Right ventricle myocardium inferior (tissue), 1 donor: ENCODE measurements at regions not wholly inside any gene's neighbourhood (a gene's known extent, or its start where the extent isn't known, plus 50 kb on each side); places are given as distances from the start of the nearest gene placed in this dataset.

Experiments
- ATAC-seq: fragments of 200-7000 bp; cut with Tn5 transposase; one replicate; pipeline ENCODE4 v1.9.1; 2020; ENCODE audit warnings: mild to moderate bottlenecking, moderate library complexity
- DNase-seq: peaks from one replicate; pipeline ENCODE4 v3.0.0; 2021; ENCODE audit errors: missing footprints
- intact Hi-C: fragments of 100-400 bp; cut with DNase I; formaldehyde crosslinking; loops from one replicate; pipeline ENCODE4 v1.11.0; 2022
- donor health status: DM: no; HTN: yes; CAD: no; lungs with severe emphysema.

DNA sequence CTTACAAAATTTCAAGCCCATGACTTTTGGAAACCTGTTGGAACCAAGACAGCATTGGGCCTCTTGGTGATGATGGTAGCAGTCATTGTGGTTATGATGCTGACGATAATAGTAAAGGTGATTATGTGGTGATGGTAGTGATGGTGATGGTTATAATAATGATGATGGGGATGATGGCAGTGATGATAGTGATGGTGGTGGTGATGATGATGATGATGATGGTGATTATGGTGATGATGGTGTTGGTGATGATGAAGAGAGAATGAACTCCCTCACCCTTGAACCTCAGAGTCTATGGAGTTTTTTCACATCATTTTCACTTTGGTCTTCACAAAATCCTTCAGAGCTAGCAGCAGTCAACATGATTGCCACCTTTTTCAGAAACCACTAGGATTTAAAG lies 105.3 kb upstream of the ASIC2 start:
- intact Hi-C loops: no loop called here
- ATAC-seq (no peak), DNase-seq (no peak)

- intact Hi-C loops: no loop called here
- ATAC-seq: no peak
- no peak for DNase-seq
Measured at GRCh38 chr17:33401249-33401648, 108.2 kb upstream of the ASIC2 start.

DNA sequence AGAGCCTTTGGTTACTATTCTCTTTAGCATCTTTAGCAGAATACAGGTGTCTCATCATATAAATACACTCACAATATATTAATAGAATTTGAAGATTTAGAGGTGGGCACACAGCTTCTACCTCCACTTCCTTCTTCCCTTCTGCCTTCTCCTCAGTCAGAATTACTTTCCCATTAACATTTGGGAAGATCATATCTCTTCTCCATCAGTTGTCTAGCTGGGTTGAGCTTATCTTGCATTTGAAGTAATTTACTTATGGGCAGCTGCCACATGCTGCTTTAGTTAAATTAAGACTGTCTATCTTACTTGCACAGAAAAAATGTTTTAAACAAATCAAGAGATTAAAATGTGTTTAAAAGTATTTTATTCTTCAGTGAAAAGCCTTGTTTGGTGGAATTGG lies 110.1 kb upstream of the ASIC2 start:
- intact Hi-C loops: no loop called here
- ATAC-seq (no peak), DNase-seq (no peak)

DNA sequence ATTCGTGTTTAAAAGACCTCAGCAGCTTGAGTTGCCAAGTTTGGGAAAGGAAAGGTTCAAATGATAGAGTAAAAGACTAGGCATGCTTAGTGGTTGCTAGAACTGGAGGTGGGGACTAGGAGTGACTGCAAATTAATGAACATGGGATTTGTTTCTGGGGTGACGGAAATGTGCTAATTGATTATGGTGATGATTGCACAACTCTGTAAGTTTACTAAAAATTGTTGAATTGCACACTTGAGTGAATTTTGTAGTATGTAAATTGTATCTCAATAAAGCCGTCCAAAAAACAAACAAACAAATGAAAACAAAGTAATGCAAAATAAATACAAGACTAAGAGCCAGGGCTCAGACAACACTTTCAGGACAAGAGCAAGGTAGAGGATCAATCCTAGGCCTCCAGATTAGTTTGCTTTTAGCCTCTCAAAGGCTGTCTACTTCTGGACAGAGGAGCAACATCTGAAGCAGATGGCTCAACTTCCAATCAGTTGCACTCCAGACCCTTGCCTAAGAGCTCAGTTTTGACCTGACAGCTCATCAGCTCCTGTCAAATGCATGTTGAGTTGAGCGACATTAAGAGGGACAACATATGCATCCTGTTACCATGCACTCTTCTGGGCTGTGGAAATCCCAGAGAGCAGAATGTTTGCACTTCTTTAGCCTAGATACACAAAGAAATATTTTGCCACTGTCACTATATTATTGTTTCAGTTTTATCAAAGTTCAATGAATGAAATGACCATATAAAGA lies 111.2 kb upstream of the ASIC2 start:
- no peak for ATAC-seq
- no peak for DNase-seq

DNA sequence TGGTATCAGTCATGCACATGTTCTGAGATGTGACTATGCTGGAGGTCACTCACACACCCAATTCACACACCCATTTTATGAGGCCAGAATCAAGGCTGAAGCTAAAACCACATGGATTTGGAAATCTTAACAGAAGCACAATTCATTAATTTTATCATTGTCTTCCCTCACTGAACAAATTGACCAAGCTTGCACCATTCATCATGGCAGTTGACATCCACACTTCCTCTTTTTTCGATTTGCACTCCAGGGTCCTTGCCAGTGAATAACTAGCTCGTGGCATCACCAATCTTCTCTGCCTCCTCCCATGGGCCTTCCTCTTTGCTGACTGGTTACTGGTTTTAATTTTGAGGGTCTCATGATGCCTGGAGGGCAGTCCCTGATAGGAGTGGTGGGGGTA lies 123.0 kb upstream of the ASIC2 start:
- intact Hi-C loops: no loop called here
- ATAC-seq (no peak), DNase-seq (no peak)

More for the DNA sequence above, 111.2 kb upstream of the ASIC2 start:
- intact Hi-C loops: no loop called here

GRCh38 chr17:33421933-33422332 lies 128.8 kb upstream of the ASIC2 start:
- DNase-seq (no peak), ATAC-seq (no peak)
- intact Hi-C loops: no loop called here

GRCh38 chr17:33433581-33433980 lies 140.5 kb upstream of the ASIC2 start:
- ATAC-seq (no peak), DNase-seq (no peak)
- intact Hi-C loops: no loop called here

DNA sequence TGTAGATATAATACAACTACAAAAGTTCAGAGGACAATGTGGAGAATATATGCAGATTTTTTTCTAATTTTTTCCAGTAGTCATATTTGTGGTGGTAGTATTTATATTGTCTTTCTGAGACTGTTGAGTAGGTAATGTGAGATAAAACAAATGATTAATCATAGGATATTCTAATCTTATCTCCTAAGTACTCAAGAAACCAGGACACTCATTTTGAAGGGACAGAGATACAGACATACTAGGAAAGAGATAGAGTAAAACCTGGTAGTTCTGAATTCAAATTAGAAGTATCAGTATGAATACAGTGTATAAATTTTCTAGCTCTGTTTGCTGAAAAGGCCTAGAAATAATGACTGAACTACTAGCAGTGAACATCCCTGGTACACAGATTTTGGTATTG lies 141.7 kb upstream of the ASIC2 start:
- intact Hi-C loops: no loop called here
- no peak for DNase-seq
- ATAC-seq: no peak

DNA sequence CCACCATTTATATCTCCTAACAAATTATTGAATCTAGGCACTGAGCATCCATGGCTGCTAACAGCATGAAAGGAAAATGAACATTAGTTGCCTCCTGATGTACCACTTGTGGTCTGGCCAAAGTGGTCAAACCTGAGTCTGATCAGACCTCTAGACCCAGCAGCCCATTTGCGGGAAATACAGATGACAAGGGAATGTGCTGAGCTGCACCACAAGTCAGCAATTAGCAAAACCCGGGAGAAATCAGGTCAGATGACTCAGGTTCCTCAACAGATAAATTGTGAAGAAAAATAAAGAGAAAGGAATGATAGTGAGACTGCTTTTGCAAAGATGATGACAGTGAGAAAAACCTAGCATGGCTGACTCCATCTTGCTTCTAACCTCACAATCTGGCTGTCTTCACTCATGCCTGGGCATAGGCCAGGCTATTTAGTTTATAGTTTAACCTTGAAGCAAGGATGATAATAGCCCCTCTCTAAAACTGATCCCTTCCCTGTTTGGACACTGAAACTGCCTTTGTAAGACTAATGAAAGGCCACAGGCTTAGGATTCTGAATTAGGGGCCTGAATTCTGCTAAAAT lies 142.7 kb upstream of the ASIC2 start:
- no peak for ATAC-seq
- intact Hi-C loops: no loop called here
- no peak for DNase-seq

DNA sequence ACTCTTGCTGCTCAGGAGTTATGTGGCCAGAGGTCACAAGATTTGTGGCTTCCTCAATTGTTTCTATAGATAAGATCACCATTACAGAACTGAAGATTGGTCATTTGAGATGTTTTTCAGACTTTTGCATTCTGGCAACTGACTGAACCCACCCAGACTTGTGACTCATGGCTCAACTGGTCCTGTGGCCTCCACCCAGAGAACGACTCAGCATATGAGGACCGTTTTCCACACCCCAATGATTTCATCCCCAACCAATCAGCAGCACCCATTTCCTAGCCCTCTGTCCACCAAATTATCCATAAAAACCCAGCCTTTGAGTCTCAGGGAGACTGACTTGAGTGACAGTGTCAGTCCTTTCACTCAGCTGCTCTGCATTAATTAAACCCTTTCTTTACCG lies 143.2 kb upstream of the ASIC2 start:
- intact Hi-C loops: no loop called here
- no peak for ATAC-seq
- DNase-seq: no peak

GRCh38 chr17:33438139-33438538 lies 145.0 kb upstream of the ASIC2 start:
- intact Hi-C loops: no loop called here
- no peak for ATAC-seq
- DNase-seq: no peak

- DNase-seq (no peak), ATAC-seq (no peak)
- intact Hi-C loops: no loop called here
Measured at GRCh38 chr17:33438578-33438977, 145.5 kb upstream of the ASIC2 start.

- ATAC-seq: no peak
- DNase-seq: no peak
- intact Hi-C loops: no loop called here
Measured at GRCh38 chr17:33442320-33442719, 149.2 kb upstream of the ASIC2 start.

- ATAC-seq (no peak), DNase-seq (no peak)
- intact Hi-C loops: no loop called here
Measured at GRCh38 chr17:33444731-33445130, 151.6 kb upstream of the ASIC2 start.

- no peak for DNase-seq
- no peak for ATAC-seq
Measured at GRCh38 chr17:33447090-33447489, 154.0 kb upstream of the ASIC2 start.

GRCh38 chr17:33451221-33451620 lies 158.1 kb upstream of the ASIC2 start:
- intact Hi-C loops: no loop called here
- no peak for DNase-seq
- no peak for ATAC-seq

More at GRCh38 chr17:33447090-33447489, 154.0 kb upstream of the ASIC2 start:
- intact Hi-C loops: no loop called here

DNA sequence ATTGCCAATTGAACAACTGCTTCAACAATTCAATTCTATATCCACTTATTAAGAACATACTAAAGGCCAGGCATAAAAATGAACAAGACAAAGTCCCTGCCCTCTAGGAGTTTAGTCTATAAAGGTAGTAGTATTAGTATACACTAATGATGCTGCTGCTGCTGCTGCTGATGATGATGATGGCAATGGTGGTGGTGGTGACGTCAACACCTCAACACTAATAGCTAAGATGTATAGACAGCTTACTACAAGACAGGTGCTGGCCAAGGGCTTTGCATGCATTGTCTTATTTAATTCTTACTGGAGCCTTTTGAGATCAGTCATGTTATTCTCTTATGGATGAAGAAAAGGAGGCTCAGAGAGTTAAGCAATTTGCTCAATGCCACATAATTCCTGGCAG lies 164.4 kb upstream of the ASIC2 start:
- intact Hi-C loops: no loop called here
- DNase-seq (no peak), ATAC-seq (no peak)

DNA sequence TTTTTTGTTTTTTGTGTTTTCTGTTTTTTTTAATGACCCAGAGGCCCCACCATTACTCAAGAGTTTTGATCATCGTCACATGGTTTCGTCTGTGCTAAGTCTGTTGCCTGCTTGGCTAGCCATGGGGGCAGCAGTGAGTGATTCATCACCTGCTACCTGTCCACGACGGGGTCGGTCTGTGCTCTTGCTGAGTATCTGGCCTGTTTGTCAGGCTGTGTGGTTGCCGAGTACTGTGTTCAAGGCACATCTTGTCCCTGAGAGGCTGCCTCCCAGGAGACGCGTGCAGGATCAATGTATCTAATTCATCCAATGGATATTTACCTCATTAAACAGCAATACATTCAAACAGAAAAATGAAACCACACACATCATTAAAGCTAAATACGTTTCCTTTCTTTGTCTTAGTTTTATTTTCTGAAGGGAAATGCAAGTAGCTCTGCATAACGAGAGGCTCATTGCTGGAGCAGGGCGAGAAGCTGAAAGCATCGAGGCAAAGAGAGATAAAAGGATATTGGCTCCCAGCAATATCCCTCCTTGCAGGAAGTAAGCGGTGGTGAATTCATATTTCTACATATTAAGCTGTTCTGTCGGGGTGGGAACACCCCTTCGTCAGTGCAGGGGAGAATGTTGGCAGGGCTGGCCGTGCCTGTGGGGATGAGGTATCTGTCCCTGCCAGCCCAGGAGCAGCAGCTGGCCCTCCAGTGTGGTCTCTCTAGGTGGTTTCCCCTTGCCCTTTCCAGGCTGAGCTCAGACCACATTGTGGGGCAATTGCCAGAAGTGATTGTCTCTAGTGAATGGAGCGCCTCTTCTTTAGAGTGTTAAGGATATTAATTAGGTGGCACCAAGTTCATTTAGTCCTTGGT lies 166.2 kb upstream of the ASIC2 start:
- DNase-seq (no peak), ATAC-seq (no peak)
- intact Hi-C loops: no loop called here

DNA sequence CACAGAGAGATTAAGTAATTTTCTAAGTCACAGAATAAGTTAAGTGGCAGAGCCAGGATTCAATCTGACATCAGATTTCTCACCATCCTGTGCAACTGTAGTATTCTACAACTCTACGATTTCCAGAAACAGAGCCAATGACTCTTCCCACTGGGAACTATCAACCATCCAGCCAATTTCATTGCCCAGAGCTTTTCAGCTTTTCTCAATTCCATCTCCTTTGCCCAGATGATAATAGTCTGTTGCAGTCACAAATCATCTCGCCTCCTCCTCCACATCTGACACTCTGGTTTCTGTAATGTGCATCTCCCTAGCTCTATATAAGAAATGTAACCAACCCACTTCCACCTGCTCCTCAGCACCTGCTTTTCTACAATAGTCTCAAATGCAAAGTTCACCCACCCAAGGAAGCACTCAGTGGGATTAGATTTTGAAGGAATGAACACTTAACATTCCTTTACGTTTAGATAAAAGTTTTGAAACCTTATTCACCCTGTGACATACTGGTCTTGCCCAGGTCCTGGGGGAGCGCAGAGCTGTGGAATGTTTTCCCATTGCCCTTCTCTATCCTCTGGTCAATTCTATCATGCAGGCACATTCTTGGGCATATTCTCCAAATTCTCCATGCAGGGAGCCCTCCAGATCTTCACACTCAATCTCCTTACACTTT lies 167.8 kb upstream of the ASIC2 start:
- DNase-seq (no peak), ATAC-seq (no peak)
- intact Hi-C loops: no loop called here
